ENCODE measurements at regions not wholly inside any gene's neighbourhood (a gene's known extent, or its start where the extent isn't known, plus 50 kb on each side); places are given as distances from the start of the nearest gene placed in this dataset.
"Not testable (repeated sequence)": the region's sequence is repeated elsewhere in the genome, so short reads cannot be mapped to it uniquely, and the experiment has no call there.

- peak; percentile 63 for DNase-seq
Observed at GRCh38 chr15:31488437-31489204, 162.0 kb downstream of the KLF13 start.

GRCh38 chr15:31489281-31489680 lies 162.6 kb downstream of the KLF13 start:
- no peak for DNase-seq

GRCh38 chr15:31489801-31490646 lies 163.4 kb downstream of the KLF13 start:
- DNase-seq: peak; percentile 53

- DNase-seq: no peak
Observed at GRCh38 chr15:31494786-31495185, 168.2 kb downstream of the KLF13 start.

- no peak for DNase-seq
Observed at GRCh38 chr15:31495281-31495680, 168.6 kb downstream of the KLF13 start.

GRCh38 chr15:31497838-31498237 lies 171.2 kb downstream of the KLF13 start:
- no peak for DNase-seq

GRCh38 chr15:31498329-31498728 lies 171.7 kb downstream of the KLF13 start:
- no peak for DNase-seq

- no peak for DNase-seq
Observed at GRCh38 chr15:31498756-31499155, 172.1 kb downstream of the KLF13 start.

GRCh38 chr15:31499236-31499952 lies 172.8 kb downstream of the KLF13 start:
- no peak for DNase-seq

- no peak for DNase-seq
Observed at GRCh38 chr15:31499953-31500765, 173.5 kb downstream of the KLF13 start.

- no peak for DNase-seq
Observed at GRCh38 chr15:31500766-31501449, 174.3 kb downstream of the KLF13 start.

GRCh38 chr15:31501536-31502157 lies 175.0 kb downstream of the KLF13 start:
- DNase-seq: no peak

- DNase-seq: no peak
Observed at GRCh38 chr15:31502541-31503229, 176.1 kb downstream of the KLF13 start.

GRCh38 chr15:31503256-31503655 lies 176.6 kb downstream of the KLF13 start:
- DNase-seq: no peak

GRCh38 chr15:31503758-31504461 lies 177.3 kb downstream of the KLF13 start:
- DNase-seq: no peak

GRCh38 chr15:31504462-31504839 lies 177.8 kb downstream of the KLF13 start:
- no peak for DNase-seq

- not testable (repeated sequence) for DNase-seq
Observed at GRCh38 chr15:31507573-31507972, 180.9 kb downstream of the KLF13 start.

GRCh38 chr15:31508656-31509055 lies 182.0 kb downstream of the KLF13 start:
- no peak for DNase-seq

- DNase-seq: no peak
Observed at GRCh38 chr15:31510057-31510456, 183.4 kb downstream of the KLF13 start.

GRCh38 chr15:31511707-31512310 lies 185.2 kb downstream of the KLF13 start:
- no peak for DNase-seq

Measured in RPMI8226 (cell line).